T-helper 22 cell (primary cell): ENCODE measurements at regions not wholly inside any gene's neighbourhood (a gene's known extent, or its start where the extent isn't known, plus 50 kb on each side); places are given as distances from the start of the nearest gene placed in this dataset.

Source experiments
- DNase-seq: peaks from one replicate; pipeline ENCODE4 v3.0.0-alpha.2; 2020; ENCODE audit warnings: low read depth

- no peak for DNase-seq
Observed at GRCh38 chr1:59058665-59059439, 238.0 kb upstream of the FGGY start.

- no peak for DNase-seq
Observed at GRCh38 chr1:59061876-59062275, 235.0 kb upstream of the FGGY start.

- DNase-seq: no peak
Observed at GRCh38 chr1:59062743-59063142, 234.2 kb upstream of the FGGY start.

DNA sequence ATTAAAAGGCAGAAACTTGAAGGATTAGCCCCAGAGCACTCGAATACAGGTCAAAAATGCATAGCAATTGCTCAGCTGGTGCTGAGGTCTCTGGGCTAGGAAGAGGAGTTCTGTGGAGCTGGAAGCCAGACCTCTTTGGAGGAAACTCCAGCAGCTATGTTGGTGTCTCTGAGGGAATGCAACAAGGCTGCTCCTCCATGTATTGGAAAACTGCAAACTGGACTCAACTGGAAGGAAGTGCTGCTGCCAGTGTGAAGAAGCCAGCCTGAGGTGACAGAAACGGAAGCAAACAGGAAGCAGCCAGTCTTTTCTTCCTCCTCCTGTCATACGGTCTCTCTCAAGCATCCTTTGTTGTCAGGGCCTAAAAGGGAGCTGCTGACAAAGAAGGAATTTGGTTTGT, 233.4 kb upstream of the FGGY start:
- DNase-seq: no peak

DNA sequence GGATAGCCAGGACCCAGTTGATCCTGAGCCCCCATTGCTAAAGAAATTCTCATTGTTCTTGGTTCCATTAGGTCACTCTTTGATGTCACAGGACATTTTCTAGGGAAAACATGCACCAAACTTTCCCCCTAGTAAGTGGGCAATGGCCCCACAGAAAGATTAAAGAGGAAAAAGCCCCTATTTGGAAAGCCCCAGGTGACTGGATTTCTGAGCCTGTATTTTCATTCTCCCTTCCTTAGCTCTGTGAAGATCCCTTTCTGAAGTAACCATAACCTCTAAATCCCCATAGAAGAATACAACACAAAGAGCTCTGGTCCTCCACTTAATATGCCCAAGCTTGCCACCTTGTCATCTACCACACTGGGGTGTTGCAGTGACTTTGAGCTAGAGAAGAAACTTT, 232.3 kb upstream of the FGGY start:
- DNase-seq: no peak

DNA sequence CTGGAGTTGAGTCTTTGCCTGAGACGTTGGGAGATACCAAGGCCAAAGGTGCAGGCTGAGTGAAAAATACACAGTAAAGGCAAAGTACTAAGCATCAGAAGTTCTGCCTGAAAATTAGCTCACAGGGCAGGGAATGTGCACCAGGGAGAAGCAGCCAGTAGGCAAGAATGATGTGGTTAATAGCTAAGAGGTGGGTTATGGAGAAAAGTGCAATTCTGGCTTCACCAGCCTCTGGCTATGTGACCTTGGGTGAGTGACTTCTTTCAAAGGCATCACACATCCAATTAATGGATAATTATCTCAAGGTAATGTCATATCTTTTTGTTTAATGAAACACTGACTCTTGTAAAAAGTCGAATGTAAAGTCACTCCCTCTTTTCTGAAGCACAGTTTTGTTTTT, 230.7 kb upstream of the FGGY start:
- DNase-seq: no peak

- DNase-seq: no peak
Observed at GRCh38 chr1:59070610-59071009, 226.3 kb upstream of the FGGY start.

GRCh38 chr1:59071289-59071688, 225.6 kb upstream of the FGGY start:
- no peak for DNase-seq

GRCh38 chr1:59071876-59072582, 224.9 kb upstream of the FGGY start:
- no peak for DNase-seq

GRCh38 chr1:59072583-59072947, 224.3 kb upstream of the FGGY start:
- DNase-seq: no peak

DNA sequence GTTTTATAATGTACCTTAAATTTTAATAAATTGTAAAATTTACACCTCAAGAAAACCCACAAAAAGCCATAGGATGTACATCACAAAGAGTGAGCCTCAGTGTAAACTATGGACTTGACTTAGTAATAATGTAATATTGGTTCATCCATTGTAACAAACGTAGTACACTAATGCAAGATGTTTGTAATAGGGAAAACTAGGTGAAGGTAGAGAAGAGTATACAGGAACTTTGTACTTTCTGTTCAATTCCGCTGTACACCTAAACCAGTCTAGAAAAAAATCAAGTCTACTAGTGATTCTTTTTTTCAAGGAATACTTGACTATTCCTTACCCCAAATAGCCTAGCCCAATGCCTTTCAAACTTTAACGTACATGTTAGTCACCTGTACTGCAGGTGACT, 222.3 kb upstream of the FGGY start:
- no peak for DNase-seq

DNA sequence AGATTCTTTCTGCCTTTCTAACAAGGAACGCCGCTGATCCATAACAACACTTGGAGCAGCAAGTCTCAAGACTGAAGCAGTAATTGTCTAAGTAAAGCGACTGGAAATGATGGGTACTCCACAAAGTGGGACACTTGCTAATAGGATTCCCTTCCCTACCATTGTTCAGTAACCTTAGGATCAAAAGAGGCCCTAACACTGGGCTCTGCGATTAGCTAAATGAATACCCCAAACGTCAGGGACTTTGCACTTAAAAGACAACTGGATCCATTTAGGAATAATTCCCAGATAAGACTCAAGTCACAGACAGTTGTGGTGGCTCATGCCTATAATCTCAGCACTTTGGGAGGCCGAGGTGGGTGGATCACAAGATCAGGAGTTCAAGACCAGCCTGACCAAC, 221.9 kb upstream of the FGGY start:
- no peak for DNase-seq

- DNase-seq: no peak
Observed at GRCh38 chr1:59076612-59077011, 220.3 kb upstream of the FGGY start.

GRCh38 chr1:59077466-59078069, 219.3 kb upstream of the FGGY start:
- no peak for DNase-seq

DNA sequence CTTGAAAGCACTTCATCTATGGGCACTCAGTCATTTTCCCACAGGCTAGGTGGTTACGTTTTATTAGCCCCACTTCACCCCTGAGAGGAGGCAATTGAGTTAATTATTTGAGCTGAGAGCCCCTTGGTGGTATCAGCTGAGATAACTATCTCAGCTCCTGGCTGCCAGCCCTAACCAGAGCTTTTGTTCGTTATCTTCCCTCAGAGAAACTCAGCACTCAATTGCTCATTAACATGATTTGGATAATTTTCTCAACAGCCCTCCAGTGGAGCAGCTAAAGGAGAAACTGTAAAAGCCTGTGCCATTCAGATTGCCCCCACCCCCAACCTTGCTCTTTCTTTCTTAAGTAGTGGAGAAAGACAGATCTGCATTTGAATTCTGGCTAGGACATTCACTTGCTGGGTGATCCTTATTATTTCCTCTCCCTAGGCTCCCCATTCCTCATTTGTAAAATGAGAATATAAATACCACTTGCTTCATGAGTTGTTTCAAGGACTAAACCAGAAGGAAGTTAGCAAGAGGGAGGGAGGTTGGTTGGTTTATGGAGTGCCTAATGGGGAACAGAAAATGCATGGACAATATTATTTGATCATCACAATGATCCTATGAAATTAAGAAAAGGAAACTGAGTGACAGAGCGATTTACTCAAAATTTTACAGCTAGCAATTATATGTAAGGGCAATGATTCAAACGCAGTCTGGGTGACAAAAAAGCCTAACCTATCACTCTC, 218.7 kb upstream of the FGGY start:
- DNase-seq: no peak

DNA sequence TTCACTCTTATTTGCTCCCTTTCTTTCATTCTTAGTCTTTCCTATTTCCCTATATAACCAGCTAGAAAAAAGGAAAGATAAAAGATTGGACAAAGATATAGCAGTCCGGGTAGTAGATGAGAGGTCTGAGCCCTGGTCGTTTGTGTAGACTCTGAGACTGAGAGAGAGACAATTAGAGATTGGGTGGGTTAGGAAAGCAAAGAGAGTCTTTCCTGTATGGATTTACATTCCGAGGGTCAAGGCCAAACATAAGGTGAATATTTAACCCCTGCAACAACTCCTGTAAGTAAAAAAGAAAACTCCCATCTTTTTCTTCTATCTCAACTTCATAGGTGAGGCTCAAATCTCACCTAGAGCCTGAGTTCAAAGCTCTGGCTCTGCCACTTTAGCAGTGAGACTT, 218.0 kb upstream of the FGGY start:
- DNase-seq: no peak

DNA sequence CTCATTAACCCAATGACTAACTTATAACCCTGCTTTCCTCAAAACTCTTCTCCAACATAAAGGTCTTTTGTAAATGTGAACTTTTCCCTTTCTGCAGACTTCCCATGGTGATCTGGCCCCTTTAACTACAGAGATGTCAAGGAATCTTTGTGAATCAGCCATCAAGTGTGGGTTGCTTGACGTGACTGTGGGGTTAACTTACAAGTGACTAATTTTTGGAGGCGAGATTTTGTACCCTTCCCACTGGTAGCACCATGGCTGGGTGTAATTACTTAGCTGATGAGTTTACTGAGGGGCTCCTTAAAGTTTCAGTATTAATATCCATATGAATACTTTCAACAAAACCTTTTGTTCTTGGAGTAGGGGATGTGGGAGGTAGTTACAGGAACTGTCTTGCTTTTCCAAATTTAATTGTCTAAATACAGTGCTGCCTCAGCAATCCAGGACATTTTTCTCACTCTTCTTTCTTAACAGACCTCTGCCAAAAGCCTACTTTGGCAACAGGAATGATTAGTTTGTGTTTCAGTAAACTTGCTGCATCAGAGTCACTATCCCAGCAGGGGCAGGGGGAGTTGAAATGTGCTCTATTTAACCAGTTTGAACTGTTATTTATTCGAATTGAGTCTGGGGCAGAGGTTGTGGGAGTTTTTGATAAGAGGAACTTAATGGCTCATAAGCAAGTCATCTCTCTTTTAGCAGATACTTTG, 217.3 kb upstream of the FGGY start:
- no peak for DNase-seq

DNA sequence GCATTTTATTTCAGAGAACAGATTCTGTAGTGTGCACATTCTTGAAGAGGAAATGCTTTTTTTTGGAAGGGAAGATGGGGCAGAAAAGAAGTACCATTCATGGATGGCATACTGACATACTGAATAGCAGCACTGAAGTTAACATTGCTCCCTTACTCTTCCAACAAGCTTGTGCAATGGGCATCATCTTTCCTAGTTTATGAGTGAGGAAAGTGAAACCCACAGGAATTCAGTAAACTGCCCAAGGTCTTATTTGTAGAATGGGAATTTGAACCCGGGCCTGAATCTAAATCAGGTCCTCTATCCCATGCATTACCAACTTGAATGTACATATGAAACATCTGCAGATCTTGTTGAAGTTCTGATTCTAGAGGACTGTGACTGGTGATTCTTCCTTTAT, 215.7 kb upstream of the FGGY start:
- no peak for DNase-seq

DNA sequence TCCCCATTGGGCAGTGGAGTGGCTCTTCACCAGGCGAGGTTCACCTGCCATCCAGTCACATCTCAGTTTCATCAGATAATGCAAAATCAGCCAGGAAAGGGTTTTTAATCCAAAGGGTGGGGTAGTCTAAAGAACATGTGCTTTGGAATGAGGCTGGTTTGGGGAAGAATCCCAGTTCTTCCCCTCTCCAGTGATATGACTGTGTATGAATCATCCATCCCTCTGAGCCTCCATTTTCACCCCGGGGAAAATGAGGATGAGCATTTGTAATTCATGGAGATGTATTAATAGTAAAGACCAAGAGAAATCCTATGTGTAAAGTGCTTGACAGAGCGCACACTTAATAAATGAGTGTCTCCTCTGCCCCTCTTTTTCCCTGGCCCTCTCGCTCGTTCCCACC, 215.1 kb upstream of the FGGY start:
- DNase-seq: no peak

DNA sequence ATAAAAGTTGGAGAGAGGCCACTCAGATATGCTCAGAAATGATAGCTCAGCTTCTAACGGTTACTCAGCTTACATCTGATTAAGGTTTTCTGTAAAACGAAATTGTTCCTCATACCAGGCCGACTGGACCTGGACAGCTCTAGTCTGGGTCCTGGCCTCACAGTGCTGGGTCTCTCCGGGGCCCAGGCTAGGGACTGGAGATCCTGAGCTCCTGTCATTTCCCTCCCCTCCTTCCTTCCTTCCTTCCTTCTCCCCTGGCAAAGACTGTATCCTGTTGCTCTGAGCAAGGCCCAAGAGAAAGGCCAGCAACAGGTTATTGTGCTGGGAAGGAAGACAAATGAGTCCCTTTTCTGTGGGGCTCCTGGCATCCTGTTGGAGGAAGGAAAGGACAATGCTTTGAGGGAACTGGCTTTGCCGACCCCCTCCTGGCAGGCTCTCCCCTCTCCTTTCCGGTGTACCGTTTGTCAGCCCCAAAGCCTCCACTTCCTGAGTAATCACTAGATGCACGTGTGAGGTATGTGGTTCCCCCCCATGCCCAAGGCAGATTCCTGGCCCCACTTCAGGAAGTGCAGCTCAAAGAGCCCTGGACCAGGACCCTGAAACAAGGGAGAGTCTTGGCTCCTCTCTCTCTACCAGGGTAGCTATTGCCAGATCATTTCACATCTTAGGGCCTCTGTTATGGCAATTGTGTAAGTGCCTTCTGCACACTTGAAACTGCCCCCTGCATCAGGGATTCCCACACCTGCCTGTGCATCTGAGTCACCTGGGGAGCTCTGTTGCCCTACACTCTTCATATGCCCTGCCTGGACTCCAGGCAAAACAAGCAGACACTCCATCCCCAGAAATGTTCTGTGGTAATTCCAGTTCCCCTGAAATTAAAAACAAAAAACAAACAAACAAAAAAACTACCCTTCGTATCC, 212.7 kb upstream of the FGGY start:
- DNase-seq: no peak

DNA sequence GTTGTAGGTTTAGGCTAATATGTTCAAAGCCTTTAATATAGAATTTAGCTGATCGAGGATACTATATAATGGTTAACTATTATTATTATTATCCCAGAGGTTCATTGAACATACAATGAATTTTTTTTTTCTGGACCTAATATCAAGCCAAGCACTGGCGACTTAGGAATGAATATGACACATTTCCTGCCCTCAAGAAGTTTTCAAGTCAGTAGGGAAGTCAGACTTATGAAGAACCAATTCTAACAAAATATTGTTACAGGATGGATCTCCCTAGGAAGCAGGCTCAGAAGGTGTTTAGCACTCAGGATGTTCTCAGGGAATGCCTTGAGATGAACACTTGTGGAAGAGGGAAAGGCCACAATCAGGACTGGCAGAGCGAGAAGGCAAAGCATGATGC, 211.8 kb upstream of the FGGY start:
- DNase-seq: no peak
